ENCODE measurements at regions not wholly inside any gene's neighbourhood (a gene's known extent, or its start where the extent isn't known, plus 50 kb on each side); places are given as distances from the start of the nearest gene placed in this dataset.

GRCh38 chr15:38148471-38148870 is 104.2 kb upstream of the SPRED1 start:
- Histone ChIP-seq H3K79me1 (ENCODE audit: low read length) (no peaks in the 10 kb centered on the region), H3K4me2 (ENCODE audit: low read length) (no peak overlapping the region), H2BK15ac (replicated peaks; ENCODE audit: low read depth) (no peak overlapping the region), H2BK120ac (ENCODE audit: low read depth, low read length) (no peak overlapping the region), H2BK5ac (ENCODE audit: low read length) (no peak overlapping the region), H2AK5ac (ENCODE audit: low read length) (no peak overlapping the region), H3K27me3 (ENCODE audit: insufficient read depth, low read length, poor library complexity) (no peaks in the 10 kb centered on the region), H3K56ac (ENCODE audit: low read length) (no peak overlapping the region), H3K18ac (ENCODE audit: low read length) (no peak overlapping the region), H3K27ac (ENCODE audit: low read depth, low read length) (no peak overlapping the region), H3K4ac (ENCODE audit: low read depth, low read length) (no peak overlapping the region), H4K8ac (ENCODE audit: low read depth, low read length) (no peak overlapping the region), H3K36me3 (ENCODE audit: control insufficient read depth, insufficient read depth, low read length) (no peaks in the 10 kb centered on the region), H3K4me1 (ENCODE audit: control insufficient read depth, low read depth, low read length) (no peaks in the 10 kb centered on the region), H3K4me3 (ENCODE audit: low read length) (no peak overlapping the region), H3K23ac (ENCODE audit: low read length) (no peak overlapping the region), H4K5ac (ENCODE audit: low read length) (no peak overlapping the region), H3K9ac (ENCODE audit: low read length) (no peak overlapping the region), H3K79me2 (ENCODE audit: control insufficient read depth, insufficient read depth, low read length) (no peaks in the 10 kb centered on the region)
- DNase-seq: no peak
- no CpG with 5 or more reads among the region's 2 CpGs for WGBS (ENCODE audit: extremely low coverage, insufficient coverage, low lambda C conversion rate)

GRCh38 chr15:38149315-38149714 is 103.3 kb upstream of the SPRED1 start:
- H3K4ac ChIP-seq (ENCODE audit: low read depth, low read length): no peak overlapping the region

GRCh38 chr15:38150148-38150547 is 102.5 kb upstream of the SPRED1 start:
- Histone ChIP-seq H3K27me3 (ENCODE audit: insufficient read depth, low read length, poor library complexity) (no peaks in the 10 kb centered on the region), H3K79me2 (ENCODE audit: control insufficient read depth, insufficient read depth, low read length) (no peaks in the 10 kb centered on the region), H2AK5ac (ENCODE audit: low read length) (no peak overlapping the region), H3K36me3 (ENCODE audit: control insufficient read depth, insufficient read depth, low read length) (no peaks in the 10 kb centered on the region), H4K5ac (ENCODE audit: low read length) (no peak overlapping the region), H2BK120ac (ENCODE audit: low read depth, low read length) (no peak overlapping the region), H2BK5ac (ENCODE audit: low read length) (no peak overlapping the region), H3K4me3 (ENCODE audit: low read length) (no peak overlapping the region), H2BK15ac (replicated peaks; ENCODE audit: low read depth) (no peak overlapping the region), H3K79me1 (ENCODE audit: low read length) (no peaks in the 10 kb centered on the region), H3K23ac (ENCODE audit: low read length) (no peak overlapping the region), H3K27ac (ENCODE audit: low read depth, low read length) (no peak overlapping the region), H3K4me1 (ENCODE audit: control insufficient read depth, low read depth, low read length) (no peaks in the 10 kb centered on the region), H3K56ac (ENCODE audit: low read length) (no peak overlapping the region), H3K4ac (ENCODE audit: low read depth, low read length) (no peak overlapping the region), H3K18ac (ENCODE audit: low read length) (no peak overlapping the region), H3K4me2 (ENCODE audit: low read length) (no peak overlapping the region), H4K8ac (ENCODE audit: low read depth, low read length) (no peak overlapping the region), H3K9ac (ENCODE audit: low read length) (no peak overlapping the region)
- no CpG with 5 or more reads among the region's 1 CpG for WGBS (ENCODE audit: extremely low coverage, insufficient coverage, low lambda C conversion rate)
- no peak for DNase-seq

More at GRCh38 chr15:38149315-38149714, 103.3 kb upstream of the SPRED1 start:
- Histone ChIP-seq H3K36me3 (ENCODE audit: control insufficient read depth, insufficient read depth, low read length) (no peaks in the 10 kb centered on the region), H3K79me1 (ENCODE audit: low read length) (no peaks in the 10 kb centered on the region), H3K4me2 (ENCODE audit: low read length) (no peak overlapping the region), H4K8ac (ENCODE audit: low read depth, low read length) (no peak overlapping the region), H3K56ac (ENCODE audit: low read length) (no peak overlapping the region), H3K23ac (ENCODE audit: low read length) (no peak overlapping the region), H4K5ac (ENCODE audit: low read length) (no peak overlapping the region), H2BK120ac (ENCODE audit: low read depth, low read length) (no peak overlapping the region), H3K9ac (ENCODE audit: low read length) (no peak overlapping the region), H2BK5ac (ENCODE audit: low read length) (no peak overlapping the region), H3K18ac (ENCODE audit: low read length) (no peak overlapping the region), H2AK5ac (ENCODE audit: low read length) (no peak overlapping the region), H2BK15ac (replicated peaks; ENCODE audit: low read depth) (no peak overlapping the region), H3K27me3 (ENCODE audit: insufficient read depth, low read length, poor library complexity) (no peaks in the 10 kb centered on the region), H3K4me1 (ENCODE audit: control insufficient read depth, low read depth, low read length) (no peaks in the 10 kb centered on the region), H3K27ac (ENCODE audit: low read depth, low read length) (no peak overlapping the region), H3K79me2 (ENCODE audit: control insufficient read depth, insufficient read depth, low read length) (no peaks in the 10 kb centered on the region), H3K4me3 (ENCODE audit: low read length) (no peak overlapping the region)
- DNase-seq: no peak
- WGBS (ENCODE audit: extremely low coverage, insufficient coverage, low lambda C conversion rate): no CpG with 5 or more reads among the region's 4 CpGs

- DNase-seq: no peak
- H3K4ac ChIP-seq (ENCODE audit: low read depth, low read length): no peak overlapping the region
- no peak overlapping the region for H4K8ac ChIP-seq (ENCODE audit: low read depth, low read length)
- H2BK120ac ChIP-seq (ENCODE audit: low read depth, low read length): no peak overlapping the region
- no peaks in the 10 kb centered on the region for H3K4me1 ChIP-seq (ENCODE audit: control insufficient read depth, low read depth, low read length)
- WGBS (ENCODE audit: extremely low coverage, insufficient coverage, low lambda C conversion rate): no CpG with 5 or more reads among the region's 2 CpGs
- no peak overlapping the region for H2BK5ac ChIP-seq (ENCODE audit: low read length)
- no peaks in the 10 kb centered on the region for H3K79me1 ChIP-seq (ENCODE audit: low read length)
- H2BK15ac ChIP-seq (replicated peaks; ENCODE audit: low read depth): no peak overlapping the region
- H3K9ac ChIP-seq (ENCODE audit: low read length): no peak overlapping the region
- H3K23ac ChIP-seq (ENCODE audit: low read length): no peak overlapping the region
- H3K18ac ChIP-seq (ENCODE audit: low read length): no peak overlapping the region
- H3K56ac ChIP-seq (ENCODE audit: low read length): no peak overlapping the region
- no peaks in the 10 kb centered on the region for H3K36me3 ChIP-seq (ENCODE audit: control insufficient read depth, insufficient read depth, low read length)
- H3K4me3 ChIP-seq (ENCODE audit: low read length): no peak overlapping the region
- no peaks in the 10 kb centered on the region for H3K27me3 ChIP-seq (ENCODE audit: insufficient read depth, low read length, poor library complexity)
- no peak overlapping the region for H3K4me2 ChIP-seq (ENCODE audit: low read length)
- no peak overlapping the region for H2AK5ac ChIP-seq (ENCODE audit: low read length)
- H3K27ac ChIP-seq (ENCODE audit: low read depth, low read length): no peak overlapping the region
- H4K5ac ChIP-seq (ENCODE audit: low read length): no peak overlapping the region
- H3K79me2 ChIP-seq (ENCODE audit: control insufficient read depth, insufficient read depth, low read length): no peaks in the 10 kb centered on the region
Observed at GRCh38 chr15:38150794-38151193, 101.8 kb upstream of the SPRED1 start.

- no peak overlapping the region for H2BK120ac ChIP-seq (ENCODE audit: low read depth, low read length)
- no peak overlapping the region for H3K23ac ChIP-seq (ENCODE audit: low read length)
- no peaks in the 10 kb centered on the region for H3K27me3 ChIP-seq (ENCODE audit: insufficient read depth, low read length, poor library complexity)
- H4K5ac ChIP-seq (ENCODE audit: low read length): no peak overlapping the region
- DNase-seq: no peak
- no peak overlapping the region for H3K18ac ChIP-seq (ENCODE audit: low read length)
- no peak overlapping the region for H2BK5ac ChIP-seq (ENCODE audit: low read length)
- H3K4ac ChIP-seq (ENCODE audit: low read depth, low read length): no peak overlapping the region
- H3K4me3 ChIP-seq (ENCODE audit: low read length): no peak overlapping the region
- no peak overlapping the region for H3K9ac ChIP-seq (ENCODE audit: low read length)
- H3K27ac ChIP-seq (ENCODE audit: low read depth, low read length): no peak overlapping the region
- H3K79me2 ChIP-seq (ENCODE audit: control insufficient read depth, insufficient read depth, low read length): no peaks in the 10 kb centered on the region
- no peak overlapping the region for H3K4me2 ChIP-seq (ENCODE audit: low read length)
- no peak overlapping the region for H2BK15ac ChIP-seq (replicated peaks; ENCODE audit: low read depth)
- H3K36me3 ChIP-seq (ENCODE audit: control insufficient read depth, insufficient read depth, low read length): no peaks in the 10 kb centered on the region
- H3K4me1 ChIP-seq (ENCODE audit: control insufficient read depth, low read depth, low read length): no peaks in the 10 kb centered on the region
- H2AK5ac ChIP-seq (ENCODE audit: low read length): no peak overlapping the region
- H4K8ac ChIP-seq (ENCODE audit: low read depth, low read length): no peak overlapping the region
- no peak overlapping the region for H3K56ac ChIP-seq (ENCODE audit: low read length)
- no peaks in the 10 kb centered on the region for H3K79me1 ChIP-seq (ENCODE audit: low read length)
Observed at GRCh38 chr15:38153781-38154180, 98.9 kb upstream of the SPRED1 start.

- Histone ChIP-seq H3K27me3 (ENCODE audit: insufficient read depth, low read length, poor library complexity) (no peaks in the 10 kb centered on the region), H3K79me1 (ENCODE audit: low read length) (no peaks in the 10 kb centered on the region), H3K4me3 (ENCODE audit: low read length) (no peak overlapping the region), H3K4me1 (ENCODE audit: control insufficient read depth, low read depth, low read length) (no peaks in the 10 kb centered on the region), H4K5ac (ENCODE audit: low read length) (no peak overlapping the region), H2BK120ac (ENCODE audit: low read depth, low read length) (no peak overlapping the region), H3K79me2 (ENCODE audit: control insufficient read depth, insufficient read depth, low read length) (no peaks in the 10 kb centered on the region), H3K4me2 (ENCODE audit: low read length) (no peak overlapping the region), H3K9ac (ENCODE audit: low read length) (no peak overlapping the region), H3K18ac (ENCODE audit: low read length) (no peak overlapping the region), H4K8ac (ENCODE audit: low read depth, low read length) (no peak overlapping the region), H3K27ac (ENCODE audit: low read depth, low read length) (no peak overlapping the region), H2BK15ac (replicated peaks; ENCODE audit: low read depth) (no peak overlapping the region), H3K36me3 (ENCODE audit: control insufficient read depth, insufficient read depth, low read length) (no peaks in the 10 kb centered on the region), H3K56ac (ENCODE audit: low read length) (no peak overlapping the region), H3K4ac (ENCODE audit: low read depth, low read length) (no peak overlapping the region), H2AK5ac (ENCODE audit: low read length) (no peak overlapping the region), H3K23ac (ENCODE audit: low read length) (no peak overlapping the region), H2BK5ac (ENCODE audit: low read length) (no peak overlapping the region)
- no peak for DNase-seq
- WGBS (ENCODE audit: extremely low coverage, insufficient coverage, low lambda C conversion rate): no CpG with 5 or more reads among the region's 1 CpG
Observed at GRCh38 chr15:38154255-38154654, 98.4 kb upstream of the SPRED1 start.

Data from mesendoderm (in vitro differentiated cells).